Cardiac septum (tissue), 1 donor: ENCODE measurements at regions not wholly inside any gene's neighbourhood (a gene's known extent, or its start where the extent isn't known, plus 50 kb on each side); places are given as distances from the start of the nearest gene placed in this dataset.

Experiments
- DNase-seq: peaks from one replicate; pipeline ENCODE4 v3.0.0-alpha.2; 2020; ENCODE audit warnings: low spot score
- intact Hi-C: fragments of 100-400 bp; cut with DNase I; formaldehyde crosslinking; loops from one replicate; pipeline ENCODE4 v1.14.0; 2022
- donor health status: DM: no; HTN: no; CAD: no.

DNA sequence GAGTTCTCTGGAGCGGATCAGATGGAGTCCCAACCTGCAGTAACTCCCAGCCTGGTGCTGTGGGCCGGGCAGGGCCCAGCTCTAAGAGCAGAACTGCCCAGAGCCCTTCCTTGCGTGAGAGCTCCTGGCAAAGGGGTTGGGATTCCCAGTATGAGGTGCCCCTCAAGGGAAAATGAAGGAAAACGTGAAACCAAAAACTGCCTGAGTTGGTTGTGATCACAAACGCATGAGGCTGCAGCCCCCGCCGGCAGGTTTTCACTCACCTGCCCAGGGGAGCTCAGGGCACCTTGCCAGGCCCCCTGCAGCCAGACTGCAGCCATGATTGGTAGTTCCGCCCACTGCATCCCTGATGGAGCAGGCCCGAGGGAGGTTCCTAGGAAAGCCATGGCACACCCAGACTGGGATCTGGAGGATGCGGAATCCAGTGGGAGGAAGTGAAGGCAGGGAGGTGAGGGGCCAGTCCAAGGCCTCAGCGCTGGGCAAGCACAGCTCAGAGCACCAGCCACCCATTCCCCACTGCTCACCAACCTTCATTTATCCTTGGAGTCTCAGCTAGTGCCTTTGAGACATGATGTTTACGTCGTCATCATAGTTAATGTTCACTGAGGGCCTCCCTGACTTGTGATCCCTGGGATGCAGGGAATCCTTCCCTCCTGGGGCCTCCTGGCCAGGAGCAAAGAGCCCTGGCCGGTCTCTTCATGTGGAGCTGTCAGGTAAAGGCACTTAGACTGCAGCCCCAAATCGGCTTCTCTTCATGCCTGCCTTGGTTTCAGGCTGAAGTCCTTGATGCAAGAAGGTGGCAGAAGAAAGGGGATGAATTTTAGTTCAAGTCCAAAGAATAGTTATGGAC lies 103.2 kb downstream of the INHBB start:
- intact Hi-C loops: no loop called here
- DNase-seq: peak; percentile 63

DNA sequence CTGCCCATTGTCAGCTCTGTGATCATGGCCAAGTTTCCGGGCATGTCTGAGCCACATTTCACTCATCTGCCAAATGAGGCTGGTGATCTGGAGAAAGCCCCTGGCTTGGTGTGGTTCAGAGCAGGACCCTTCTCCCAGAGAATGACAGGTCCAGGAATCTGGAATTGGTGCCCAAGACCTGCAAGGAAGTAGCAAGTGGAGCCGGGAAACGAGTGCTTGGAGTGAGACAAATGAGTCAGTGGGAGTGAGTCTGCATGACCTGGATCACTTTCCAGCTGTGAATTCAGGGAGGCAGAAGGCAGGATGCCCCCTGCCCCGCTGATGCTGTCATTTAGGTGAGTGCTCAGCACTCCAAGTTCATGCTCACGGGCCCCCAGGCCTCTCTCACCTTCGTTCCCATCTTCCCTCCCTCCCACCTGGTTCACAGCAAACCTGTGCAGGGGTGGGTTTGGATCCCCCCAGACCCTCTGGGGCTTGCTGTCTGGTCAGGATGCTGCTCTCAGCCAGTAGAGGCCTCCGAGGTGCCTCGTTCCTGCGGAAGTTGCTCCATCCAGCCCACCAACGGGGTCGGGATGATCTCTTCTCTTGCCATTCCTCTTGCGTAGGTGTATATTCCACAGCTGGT lies 104.4 kb downstream of the INHBB start:
- intact Hi-C loops: no loop called here
- DNase-seq: peak; percentile 59

DNA sequence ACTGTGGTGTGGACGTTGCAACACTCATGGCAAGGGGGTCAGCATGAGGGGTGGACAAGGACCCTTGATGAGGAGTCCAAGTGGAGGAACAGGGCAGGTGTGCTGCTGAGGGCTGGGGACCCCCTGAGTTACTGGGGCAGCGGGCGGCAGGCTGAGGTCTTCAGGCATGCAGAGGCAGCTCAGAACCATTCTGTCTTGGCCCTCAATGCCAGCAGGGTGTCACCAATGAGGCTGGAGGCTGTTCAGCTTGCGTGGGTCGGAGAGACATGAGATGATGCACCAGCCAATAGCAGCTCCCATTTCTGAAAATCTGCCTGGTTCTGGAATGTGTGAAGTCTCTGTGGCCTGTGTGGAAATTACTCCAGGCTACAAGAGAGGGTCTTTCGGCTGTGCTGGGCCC lies 105.4 kb downstream of the INHBB start:
- intact Hi-C loops: no loop called here
- no peak for DNase-seq

DNA sequence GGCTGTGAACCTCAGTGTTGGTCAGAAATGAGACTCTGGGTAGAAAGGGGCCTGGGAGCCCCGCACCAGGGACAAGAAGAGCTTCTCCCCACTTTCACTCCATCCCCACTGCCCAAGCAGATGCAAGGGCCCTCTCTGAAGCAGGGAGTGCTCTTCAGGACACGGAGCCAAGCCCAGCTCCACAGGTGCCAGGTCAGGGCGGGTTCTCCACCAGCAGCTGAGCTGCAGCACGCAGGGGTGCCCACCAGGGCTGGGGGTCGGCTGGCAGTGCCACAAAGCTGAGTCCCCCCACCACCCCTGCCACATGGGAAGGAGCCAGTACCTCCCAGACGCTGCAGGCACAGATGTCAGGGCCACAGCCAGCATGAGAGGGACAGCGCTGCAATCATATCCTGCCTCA lies 106.2 kb downstream of the INHBB start:
- intact Hi-C loops: no loop called here
- DNase-seq: no peak

DNA sequence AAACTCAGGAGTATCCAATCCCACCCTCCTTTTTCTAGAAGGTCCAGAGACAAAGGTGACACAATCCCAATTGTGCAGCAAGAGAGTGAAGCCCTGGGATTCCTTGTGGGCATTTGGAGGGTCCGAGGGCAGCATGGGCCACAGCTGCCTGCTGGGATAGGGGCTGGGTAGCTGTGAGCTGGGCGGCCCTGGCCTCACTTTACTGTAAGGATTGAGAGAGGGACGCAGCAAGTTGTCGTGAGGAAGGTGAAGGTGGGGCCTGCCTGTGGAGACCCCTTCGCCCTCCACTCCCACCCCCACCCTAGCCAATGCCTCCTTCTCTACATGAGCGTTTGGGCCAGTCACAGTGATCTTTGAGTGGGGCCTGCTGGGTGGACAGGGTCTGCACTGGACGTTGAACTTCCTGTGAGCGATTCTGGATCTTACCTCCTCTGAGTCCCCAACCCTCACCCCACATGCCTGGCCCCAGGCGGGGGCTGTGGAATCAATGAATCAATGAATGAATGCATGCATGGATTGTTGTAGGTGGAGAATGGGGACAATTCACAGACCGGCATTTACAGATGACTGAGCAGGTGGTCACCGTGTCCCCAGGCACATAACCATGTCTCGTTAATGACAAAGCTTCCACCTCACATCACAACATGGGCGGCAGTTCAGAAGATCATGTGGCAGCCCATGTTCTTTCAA lies 107.2 kb downstream of the INHBB start:
- intact Hi-C loops: no loop called here
- no peak for DNase-seq

DNA sequence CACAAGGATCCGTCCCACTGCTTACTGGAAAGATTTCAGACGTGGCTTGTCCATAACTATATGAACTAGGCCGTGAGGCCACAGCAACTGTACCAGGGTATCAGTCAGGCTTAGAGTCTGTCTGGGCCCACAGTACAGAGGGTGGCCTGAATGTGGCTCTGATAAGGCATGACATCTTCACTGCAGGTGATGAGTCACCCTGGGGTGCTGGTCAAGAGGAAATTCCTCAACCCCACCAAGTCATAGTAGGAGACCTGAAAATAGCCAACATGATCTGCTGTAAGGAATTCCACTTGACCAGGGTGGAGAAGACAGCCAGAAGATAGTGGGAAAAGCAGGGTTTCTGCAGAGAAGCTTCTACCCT lies 107.7 kb downstream of the INHBB start:
- no peak for DNase-seq
- intact Hi-C loops: no loop called here

DNA sequence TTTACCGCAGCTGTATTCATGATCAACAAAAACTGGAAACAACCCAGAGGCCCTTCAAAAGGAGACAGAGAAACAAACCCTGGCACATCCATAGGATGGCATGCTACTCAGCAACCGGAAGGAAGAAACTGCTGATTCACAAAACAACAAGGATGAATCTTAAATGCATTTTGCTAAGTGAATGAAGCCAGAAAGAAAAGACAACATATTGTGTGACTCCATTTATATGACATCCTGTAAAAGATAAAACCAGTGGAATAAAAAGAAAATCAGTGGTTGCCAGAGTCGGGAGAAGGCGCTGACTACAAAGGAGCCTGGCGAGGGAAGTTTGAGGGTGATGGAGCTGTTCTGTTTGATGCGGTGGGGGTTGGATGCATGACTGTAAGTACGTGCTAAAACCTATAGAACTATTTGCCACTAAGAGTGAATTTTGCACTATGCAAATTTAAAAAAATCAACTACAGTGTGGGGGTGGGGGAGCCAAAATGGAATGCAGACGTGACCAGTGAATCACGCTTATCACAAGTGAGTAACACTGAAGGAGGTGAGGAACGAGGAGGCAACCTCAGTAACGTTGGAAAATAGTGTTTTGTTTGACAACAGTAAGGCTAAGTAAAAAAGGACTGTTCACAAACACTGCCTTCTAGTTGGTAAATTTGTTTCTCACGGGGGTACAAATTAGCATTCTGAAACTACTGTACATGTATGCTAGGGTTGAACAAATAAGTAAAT lies 108.9 kb downstream of the INHBB start:
- intact Hi-C loops: no loop called here
- DNase-seq: no peak

DNA sequence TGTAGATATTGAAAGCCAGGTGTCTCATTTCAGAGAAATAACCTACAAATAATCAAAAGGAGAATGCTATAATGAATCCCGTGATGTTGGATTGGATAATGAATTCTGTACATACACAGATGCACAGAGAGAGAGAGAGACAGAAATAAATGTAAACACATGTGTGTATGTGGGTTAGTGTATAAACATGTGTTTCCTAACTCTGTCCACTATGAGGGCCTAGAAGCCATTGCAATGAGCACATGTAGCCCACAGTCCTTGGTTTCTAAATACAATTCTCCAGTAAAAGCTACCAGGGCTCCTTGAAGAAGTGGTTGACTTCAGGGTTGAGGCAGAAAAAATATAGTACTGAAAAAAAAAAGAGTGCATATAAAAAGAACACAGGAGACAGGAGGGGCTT lies 109.5 kb downstream of the INHBB start:
- intact Hi-C loops: no loop called here
- no peak for DNase-seq

DNA sequence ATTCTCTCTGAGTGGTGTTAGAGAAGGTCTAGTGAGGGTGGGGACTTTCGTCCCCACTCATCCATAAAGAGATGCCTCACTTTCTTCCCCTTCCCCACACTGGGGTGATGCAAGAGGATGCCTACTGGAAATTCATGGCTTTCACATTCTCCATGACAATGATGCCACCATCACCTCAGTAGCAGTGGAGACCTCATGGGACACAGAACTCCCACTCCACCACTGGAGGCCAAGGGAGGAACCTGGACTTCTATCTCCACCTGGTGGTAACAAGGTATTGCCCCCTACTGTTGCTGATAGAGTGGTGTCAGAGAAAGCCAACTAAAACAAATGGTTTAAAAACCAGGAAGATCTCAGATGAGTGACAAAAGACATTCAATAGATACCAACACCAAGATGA lies 110.9 kb downstream of the INHBB start:
- intact Hi-C loops: no loop called here
- no peak for DNase-seq

DNA sequence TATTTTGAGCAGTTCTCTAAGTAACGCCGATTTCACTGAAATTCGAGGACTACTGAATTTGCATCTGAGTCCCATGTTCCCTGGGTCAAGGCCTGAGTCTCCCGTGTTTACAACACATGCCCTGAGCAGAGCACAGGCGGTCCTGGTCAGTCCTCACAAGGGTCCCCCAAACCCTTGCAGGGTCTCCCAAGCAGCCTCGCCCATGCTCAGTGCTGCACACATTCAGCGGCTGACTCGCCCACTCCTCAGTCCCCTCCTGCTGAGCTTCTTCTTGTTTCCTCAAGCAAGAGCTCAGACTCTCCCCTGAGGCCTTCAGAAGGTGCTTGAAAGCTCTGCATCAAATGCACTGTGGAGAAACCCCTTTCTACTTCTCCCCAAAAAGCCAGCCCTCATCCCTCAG lies 114.6 kb downstream of the INHBB start:
- DNase-seq: no peak
- intact Hi-C loops: no loop called here

DNA sequence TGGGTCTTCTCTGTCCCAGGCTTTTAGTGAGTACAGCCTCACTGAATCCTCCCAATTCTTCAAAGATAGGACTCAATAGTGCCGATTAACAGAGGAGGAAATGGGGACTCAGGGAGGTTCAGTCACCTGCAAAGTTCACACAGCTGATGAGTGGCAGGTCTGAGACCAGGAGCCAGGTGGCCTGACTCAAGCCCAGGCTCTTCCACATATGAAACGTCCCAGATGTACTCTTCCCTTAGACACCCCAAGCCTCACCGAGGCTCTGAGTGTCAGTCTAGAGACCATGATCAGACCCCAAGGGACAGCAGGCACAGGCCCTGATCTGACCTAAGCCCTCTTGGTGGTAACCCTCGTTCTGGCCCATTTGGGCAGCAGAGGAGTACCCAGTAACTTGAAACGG lies 115.2 kb downstream of the INHBB start:
- DNase-seq: no peak
- intact Hi-C loops: no loop called here

DNA sequence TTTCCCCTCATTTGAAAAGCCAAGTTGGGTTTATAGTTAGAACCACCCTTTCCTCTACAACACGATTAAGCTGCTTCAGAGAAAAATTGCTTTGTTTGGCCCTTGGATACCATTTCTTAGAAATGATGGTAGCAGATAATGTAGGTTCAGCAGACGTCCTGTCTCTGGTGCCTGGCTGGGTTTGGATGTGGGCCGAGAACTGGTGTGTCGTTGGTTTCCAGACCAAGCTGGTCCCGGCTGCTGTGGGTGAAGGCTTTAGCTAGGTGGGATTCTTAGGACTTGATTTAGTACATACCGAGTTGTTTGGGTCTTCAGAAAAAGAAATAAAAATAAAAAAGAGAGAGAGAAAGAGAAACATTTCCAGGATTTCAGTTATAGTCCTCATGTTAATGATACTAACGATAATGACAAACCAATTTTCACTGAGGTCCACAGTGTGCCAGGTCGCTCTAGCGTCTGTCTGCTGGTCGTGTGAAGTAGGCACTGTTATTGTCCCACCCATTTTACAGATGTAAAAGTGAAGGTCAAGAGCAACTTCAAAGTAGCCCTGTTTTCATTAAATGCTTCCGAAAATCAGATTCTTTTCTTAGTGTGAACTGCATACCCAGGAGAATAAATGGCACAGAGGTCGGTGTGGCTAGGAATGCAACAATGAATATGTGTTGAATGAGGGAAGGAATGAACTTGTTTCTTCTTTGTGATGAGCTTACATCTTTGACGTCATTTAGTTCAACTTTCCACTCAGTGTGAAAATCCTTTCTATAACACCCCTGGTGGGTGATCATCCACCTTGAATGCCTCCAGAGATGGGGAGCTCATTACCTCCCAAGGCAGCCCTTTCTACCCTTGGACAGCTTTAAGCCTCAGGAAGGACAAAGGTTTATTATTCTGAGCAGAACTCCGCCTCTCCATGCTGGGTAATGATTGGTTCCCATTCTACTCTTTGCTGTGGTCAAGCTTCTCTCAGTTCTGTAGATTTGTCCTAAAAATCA lies 115.9 kb downstream of the INHBB start:
- DNase-seq: no peak
- intact Hi-C loops: no loop called here

DNA sequence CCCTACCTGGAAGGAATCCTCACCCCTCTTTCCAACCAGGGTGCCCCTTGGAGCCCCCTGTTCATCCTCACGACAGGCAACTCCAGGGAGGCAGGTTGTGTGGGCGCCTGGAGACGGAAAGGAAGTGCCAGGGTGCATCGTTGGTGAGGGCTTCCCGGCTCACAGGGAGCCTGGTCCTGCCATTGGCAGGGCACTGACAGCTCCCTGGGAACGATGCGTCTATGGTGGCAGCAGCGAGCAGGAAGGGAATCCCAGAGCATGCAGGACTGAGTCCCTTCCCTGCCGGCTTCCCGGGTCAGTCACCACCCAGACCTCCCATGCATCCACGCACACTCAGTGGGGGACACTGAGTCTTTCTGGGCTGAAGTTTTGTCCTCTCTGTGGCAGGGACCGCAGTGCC lies 117.6 kb downstream of the INHBB start:
- no peak for DNase-seq
- intact Hi-C loops: no loop called here

DNA sequence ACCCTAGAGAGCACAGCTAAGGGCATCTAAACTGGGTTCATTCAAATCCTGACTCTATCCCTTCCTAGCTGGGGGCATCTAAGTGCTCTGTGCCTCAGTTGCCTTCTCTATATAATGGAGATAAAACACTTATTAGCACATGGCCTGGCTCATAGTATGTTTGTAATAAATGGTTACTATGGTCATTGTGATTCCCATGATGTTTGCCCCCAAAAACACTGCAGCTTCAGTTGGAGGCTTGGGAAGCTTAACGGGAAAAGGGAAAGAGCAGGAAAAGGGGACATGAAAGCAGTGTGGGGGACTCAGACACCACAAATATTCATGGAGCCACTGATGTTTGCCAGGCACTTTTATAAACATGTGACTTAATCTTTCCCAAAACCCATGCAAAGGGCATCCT lies 118.1 kb downstream of the INHBB start:
- no peak for DNase-seq
- intact Hi-C loops: no loop called here

DNA sequence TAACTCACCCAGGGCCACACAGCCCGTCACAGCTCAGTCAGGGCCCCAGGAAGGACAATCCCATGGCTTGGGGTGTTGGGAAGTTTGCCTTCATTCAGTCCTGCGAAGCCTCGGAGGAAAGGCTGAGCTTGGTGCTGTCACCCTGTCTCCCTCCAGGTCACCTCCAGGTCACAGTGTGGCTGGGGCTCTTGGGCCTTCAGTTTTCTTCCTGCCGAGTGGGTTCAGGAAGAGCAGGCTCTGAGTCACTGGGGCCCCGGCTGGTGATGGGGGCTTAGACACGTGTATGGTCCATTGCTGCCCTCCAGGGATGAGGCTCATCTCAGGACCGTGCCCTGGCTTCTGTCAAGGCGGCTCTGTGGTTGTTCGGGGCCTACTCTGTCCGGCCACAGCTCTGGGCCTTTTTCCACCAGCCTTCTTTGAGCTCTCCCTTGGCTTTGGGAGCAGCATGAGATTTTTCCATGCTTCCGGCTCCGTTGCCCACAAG lies 118.6 kb downstream of the INHBB start:
- intact Hi-C loops: no loop called here
- DNase-seq: no peak

DNA sequence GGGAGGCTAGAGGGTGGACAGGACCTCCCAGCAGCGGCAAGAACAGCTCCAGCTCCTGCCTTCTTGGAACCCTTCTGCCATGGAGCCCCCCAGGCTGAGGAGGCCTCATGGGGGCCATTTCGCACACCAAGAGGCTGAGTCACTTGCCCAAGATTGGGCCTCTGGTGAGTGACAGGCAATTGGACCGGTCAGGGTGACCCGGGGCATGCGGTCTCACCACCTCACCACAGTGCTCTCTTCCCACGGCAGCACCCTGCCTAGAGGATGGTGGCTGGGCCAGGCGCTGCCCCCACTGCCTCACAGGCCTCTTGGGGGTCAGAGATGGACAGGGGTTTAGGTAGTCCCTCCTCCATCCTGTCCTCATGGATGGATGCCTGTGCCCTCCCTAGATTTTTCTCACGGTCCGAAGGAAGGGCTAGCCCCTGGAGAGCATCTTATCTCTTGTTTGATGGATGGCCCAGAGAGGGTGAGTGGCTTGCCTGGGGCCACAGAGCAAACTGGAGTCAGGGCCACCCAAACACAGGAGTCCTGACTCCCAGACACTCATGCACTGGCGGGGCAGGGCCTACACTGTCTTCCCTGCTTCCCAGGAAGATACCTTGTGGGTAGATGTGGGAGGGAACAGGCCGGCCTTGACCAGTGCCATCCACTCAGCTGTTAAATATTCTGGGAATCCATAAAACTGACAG lies 119.2 kb downstream of the INHBB start:
- intact Hi-C loops: no loop called here
- no peak for DNase-seq

DNA sequence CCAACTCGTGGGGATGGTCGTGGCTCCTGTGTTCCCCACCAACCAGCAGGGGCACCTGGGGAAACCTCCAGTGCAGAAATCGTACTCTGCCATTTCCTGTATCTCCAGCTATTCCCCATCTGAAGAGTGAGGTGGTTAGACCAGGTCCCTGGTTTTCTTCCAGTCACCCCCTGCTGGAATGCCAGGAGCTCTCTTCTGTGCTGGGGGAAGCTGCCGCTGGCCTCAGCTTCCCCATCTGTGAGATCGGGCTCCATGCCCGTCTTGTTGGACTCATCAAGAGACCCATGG lies 119.7 kb downstream of the INHBB start:
- DNase-seq: no peak
- intact Hi-C loops: no loop called here

DNA sequence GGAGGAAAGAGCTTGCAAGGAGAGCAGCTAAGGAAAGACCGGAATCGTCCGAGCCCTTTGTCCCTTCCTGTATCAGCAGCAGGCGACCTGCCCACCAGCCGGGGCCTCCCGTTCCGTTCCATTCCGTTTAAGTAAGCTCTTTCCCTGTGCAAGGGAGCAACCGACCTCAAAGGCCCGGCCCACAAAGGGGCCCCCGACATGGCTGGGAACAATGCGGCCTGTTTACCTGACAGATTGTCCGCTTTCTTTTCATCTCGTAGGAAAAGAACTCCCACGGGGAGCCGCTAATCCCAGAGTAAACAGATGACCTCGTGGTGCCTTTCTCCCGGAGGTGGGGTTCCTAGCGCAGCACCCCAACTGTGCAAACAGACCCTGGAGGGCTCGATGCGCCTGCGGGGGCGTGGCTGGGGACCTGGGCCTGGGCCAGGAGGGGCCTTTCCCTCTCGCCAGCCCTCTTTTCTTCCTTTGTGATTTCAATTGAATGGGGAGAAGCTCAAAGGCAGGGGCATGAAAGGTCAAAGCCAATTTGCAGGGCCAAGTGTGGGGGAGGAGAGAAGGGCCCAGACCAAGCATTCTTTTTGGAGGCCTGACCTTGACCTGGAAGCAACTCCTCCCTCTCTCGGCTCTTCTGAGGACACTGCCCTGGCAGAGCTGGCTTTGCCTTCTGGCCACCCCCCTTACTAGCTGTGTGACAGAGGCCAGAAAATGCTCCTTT lies 120.2 kb downstream of the INHBB start:
- intact Hi-C loops: no loop called here
- no peak for DNase-seq
